ENCODE measurements at regions not wholly inside any gene's neighbourhood (a gene's known extent, or its start where the extent isn't known, plus 50 kb on each side); places are given as distances from the start of the nearest gene placed in this dataset.
"Not testable (repeated sequence)": the region's sequence is repeated elsewhere in the genome, so short reads cannot be mapped to it uniquely, and the experiment has no call there.

DNA sequence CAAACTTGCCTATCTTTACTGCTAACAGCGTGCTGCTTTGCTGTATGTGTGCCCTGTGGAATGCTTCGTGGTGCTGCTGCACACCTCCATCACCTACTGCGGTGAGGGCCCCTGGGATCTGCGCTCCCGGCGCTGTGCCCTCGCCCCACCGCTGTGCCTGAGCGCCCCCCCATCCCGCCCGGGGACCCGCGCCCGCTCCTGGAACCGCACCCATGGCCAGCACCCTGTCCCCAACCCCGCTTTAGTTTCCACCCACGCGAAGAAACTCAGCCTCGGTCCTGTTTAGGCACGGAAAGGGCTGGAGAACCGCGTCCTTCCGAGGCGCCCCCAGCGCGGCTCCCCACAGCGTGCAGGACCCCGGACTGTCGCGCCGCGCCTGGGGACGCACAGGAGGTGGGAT lies 373.4 kb downstream of the GOLGA6L6 start:
- TF ChIP-seq, protein P1, sequence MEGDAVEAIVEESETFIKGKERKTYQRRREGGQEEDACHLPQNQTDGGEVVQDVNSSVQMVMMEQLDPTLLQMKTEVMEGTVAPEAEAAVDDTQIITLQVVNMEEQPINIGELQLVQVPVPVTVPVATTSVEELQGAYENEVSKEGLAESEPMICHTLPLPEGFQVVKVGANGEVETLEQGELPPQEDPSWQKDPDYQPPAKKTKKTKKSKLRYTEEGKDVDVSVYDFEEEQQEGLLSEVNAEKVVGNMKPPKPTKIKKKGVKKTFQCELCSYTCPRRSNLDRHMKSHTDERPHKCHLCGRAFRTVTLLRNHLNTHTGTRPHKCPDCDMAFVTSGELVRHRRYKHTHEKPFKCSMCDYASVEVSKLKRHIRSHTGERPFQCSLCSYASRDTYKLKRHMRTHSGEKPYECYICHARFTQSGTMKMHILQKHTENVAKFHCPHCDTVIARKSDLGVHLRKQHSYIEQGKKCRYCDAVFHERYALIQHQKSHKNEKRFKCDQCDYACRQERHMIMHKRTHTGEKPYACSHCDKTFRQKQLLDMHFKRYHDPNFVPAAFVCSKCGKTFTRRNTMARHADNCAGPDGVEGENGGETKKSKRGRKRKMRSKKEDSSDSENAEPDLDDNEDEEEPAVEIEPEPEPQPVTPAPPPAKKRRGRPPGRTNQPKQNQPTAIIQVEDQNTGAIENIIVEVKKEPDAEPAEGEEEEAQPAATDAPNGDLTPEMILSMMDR (IDR thresholded peaks at IDR 0.05 in 2 of 3, conservative IDR thresholded peaks at IDR 0.05 in 1 of 3; ENCODE audit: borderline replicate concordance in 1 of 3, insufficient read depth in 1 of 3, low read depth in 2 of 3, low read length in 2 of 3) = not testable (repeated sequence)
- TF ChIP-seq, protein P2, sequence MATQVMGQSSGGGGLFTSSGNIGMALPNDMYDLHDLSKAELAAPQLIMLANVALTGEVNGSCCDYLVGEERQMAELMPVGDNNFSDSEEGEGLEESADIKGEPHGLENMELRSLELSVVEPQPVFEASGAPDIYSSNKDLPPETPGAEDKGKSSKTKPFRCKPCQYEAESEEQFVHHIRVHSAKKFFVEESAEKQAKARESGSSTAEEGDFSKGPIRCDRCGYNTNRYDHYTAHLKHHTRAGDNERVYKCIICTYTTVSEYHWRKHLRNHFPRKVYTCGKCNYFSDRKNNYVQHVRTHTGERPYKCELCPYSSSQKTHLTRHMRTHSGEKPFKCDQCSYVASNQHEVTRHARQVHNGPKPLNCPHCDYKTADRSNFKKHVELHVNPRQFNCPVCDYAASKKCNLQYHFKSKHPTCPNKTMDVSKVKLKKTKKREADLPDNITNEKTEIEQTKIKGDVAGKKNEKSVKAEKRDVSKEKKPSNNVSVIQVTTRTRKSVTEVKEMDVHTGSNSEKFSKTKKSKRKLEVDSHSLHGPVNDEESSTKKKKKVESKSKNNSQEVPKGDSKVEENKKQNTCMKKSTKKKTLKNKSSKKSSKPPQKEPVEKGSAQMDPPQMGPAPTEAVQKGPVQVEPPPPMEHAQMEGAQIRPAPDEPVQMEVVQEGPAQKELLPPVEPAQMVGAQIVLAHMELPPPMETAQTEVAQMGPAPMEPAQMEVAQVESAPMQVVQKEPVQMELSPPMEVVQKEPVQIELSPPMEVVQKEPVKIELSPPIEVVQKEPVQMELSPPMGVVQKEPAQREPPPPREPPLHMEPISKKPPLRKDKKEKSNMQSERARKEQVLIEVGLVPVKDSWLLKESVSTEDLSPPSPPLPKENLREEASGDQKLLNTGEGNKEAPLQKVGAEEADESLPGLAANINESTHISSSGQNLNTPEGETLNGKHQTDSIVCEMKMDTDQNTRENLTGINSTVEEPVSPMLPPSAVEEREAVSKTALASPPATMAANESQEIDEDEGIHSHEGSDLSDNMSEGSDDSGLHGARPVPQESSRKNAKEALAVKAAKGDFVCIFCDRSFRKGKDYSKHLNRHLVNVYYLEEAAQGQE (IDR thresholded peaks at IDR 0.05; ENCODE audit: low read depth) = not testable (repeated sequence)
- TF ChIP-seq, protein P3, sequence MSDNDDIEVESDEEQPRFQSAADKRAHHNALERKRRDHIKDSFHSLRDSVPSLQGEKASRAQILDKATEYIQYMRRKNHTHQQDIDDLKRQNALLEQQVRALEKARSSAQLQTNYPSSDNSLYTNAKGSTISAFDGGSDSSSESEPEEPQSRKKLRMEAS (IDR thresholded peaks at IDR 0.05) = not testable (repeated sequence)
- TF ChIP-seq EZH2phosphoT487 (IDR thresholded peaks at IDR 0.05; ENCODE audit: borderline replicate concordance); POLR2AphosphoS5 (IDR thresholded peaks at IDR 0.05; ENCODE audit: low read depth, low read length); POLR2A (IDR thresholded peaks at IDR 0.05; ENCODE audit: borderline replicate concordance, extremely low read depth, insufficient read depth, insufficient read length): not testable (repeated sequence)

Data from HCT116 (cell line).